A673 (cell line): ENCODE measurements at regions not wholly inside any gene's neighbourhood (a gene's known extent, or its start where the extent isn't known, plus 50 kb on each side); places are given as distances from the start of the nearest gene placed in this dataset.

Source experiments
- EZH2 ChIP-seq: fragments of 200-600 bp; sonication (generic); IDR thresholded peaks from 2 replicates; pipeline ENCODE4 v1.6.1; 2017; ENCODE audit warnings: borderline replicate concordance, low read depth, mild to moderate bottlenecking, mixed read lengths, antibody characterized with exemption, low read length; ENCODE audit not compliant: poor library complexity, severe bottlenecking
- TF ChIP-seq, protein P1 (sequence below): fragments of 300-800, 200-600 bp; sonication (generic); conservative IDR thresholded peaks from 2 replicates; pipeline ENCODE4 v1.5.1; 2017; ENCODE audit warnings: low read depth, mild to moderate bottlenecking, antibody characterized with exemption, low read length, moderate library complexity, mixed read lengths

DNA sequence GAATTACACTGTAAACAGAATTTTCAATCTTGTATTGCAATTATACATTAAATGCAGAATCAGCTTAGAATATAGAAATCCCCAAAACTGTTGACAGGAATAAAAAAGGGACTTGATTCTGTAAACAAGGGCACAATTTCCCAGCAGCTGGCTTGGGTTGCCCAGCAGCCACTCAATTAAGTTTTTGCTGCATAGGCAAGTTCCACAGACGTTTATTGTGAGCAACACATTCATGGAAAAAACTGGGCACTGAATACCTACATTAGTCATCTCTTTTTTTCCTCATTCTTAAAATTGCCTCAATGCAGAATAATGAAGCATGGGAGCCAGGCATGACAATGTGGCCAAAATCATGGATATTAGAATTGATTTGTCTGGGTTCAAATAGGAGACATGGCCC is 421.8 kb upstream of the ANO5 start:
- TF ChIP-seq EZH2: no peak
- TF ChIP-seq, protein P1, sequence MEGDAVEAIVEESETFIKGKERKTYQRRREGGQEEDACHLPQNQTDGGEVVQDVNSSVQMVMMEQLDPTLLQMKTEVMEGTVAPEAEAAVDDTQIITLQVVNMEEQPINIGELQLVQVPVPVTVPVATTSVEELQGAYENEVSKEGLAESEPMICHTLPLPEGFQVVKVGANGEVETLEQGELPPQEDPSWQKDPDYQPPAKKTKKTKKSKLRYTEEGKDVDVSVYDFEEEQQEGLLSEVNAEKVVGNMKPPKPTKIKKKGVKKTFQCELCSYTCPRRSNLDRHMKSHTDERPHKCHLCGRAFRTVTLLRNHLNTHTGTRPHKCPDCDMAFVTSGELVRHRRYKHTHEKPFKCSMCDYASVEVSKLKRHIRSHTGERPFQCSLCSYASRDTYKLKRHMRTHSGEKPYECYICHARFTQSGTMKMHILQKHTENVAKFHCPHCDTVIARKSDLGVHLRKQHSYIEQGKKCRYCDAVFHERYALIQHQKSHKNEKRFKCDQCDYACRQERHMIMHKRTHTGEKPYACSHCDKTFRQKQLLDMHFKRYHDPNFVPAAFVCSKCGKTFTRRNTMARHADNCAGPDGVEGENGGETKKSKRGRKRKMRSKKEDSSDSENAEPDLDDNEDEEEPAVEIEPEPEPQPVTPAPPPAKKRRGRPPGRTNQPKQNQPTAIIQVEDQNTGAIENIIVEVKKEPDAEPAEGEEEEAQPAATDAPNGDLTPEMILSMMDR: no peak
